ENCODE measurements at regions not wholly inside any gene's neighbourhood (a gene's known extent, or its start where the extent isn't known, plus 50 kb on each side); places are given as distances from the start of the nearest gene placed in this dataset.
A peak's percentile ranks its signal among the peaks of the same experiment; 100 is the strongest.

DNA sequence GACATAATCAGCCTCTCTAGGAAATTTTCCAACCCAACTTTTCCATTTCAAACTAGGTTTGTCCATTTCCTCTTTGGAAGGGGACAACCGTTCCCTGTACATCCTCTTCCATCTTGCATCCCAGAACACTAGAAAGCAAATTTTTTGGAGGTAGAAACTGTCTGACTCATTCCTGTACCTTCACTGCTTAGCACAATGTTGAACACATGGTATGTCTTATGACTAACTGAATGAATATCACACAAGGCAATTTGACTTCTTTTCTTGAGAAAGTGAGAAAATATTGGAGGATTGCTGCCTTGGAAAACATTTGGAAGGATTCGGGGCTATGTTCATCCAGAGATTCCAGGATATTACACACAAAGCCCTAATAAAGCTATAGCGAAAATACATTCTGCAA is 289.1 kb downstream of the FGFR2 start:
- POLR2A ChIA-PET: no interaction called here
- no peak overlapping the region for H3K4me3 Mint-ChIP-seq (ENCODE audit: unreplicated experiment)
- H3K4me1 Mint-ChIP-seq (ENCODE audit: low read depth, unreplicated experiment): peaks cover 36% of the 10 kb centered on the region
- intact Hi-C loops (cut with micrococcal nuclease; ENCODE audit: unreplicated experiment): loop anchor here (10.0 kb wide), 1 partner anchor 124 kb away; no protein-coding TSS in a partner anchor
- H3K36me3 Mint-ChIP-seq (ENCODE audit: insufficient read depth, unreplicated experiment): no peaks in the 10 kb centered on the region
- TF ChIP-seq, protein P1, sequence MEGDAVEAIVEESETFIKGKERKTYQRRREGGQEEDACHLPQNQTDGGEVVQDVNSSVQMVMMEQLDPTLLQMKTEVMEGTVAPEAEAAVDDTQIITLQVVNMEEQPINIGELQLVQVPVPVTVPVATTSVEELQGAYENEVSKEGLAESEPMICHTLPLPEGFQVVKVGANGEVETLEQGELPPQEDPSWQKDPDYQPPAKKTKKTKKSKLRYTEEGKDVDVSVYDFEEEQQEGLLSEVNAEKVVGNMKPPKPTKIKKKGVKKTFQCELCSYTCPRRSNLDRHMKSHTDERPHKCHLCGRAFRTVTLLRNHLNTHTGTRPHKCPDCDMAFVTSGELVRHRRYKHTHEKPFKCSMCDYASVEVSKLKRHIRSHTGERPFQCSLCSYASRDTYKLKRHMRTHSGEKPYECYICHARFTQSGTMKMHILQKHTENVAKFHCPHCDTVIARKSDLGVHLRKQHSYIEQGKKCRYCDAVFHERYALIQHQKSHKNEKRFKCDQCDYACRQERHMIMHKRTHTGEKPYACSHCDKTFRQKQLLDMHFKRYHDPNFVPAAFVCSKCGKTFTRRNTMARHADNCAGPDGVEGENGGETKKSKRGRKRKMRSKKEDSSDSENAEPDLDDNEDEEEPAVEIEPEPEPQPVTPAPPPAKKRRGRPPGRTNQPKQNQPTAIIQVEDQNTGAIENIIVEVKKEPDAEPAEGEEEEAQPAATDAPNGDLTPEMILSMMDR (IDR thresholded peaks at IDR 0.05; ENCODE audit: insufficient read depth in 1 of 2, low read depth in 1 of 2, low read length in 1 of 2, severe bottlenecking in 1 of 2, unreplicated experiment in 1 of 2): no peak
- Histone ChIP-seq H3K4me3 (ENCODE audit: low read depth, low read length) (no peak overlapping the region), H3K9me3 (peaks cover 4% of the 10 kb centered on the region; the same call in 1 of the 2 replicates), H3K36me3 (ENCODE audit: control insufficient read depth, insufficient read depth, low read length) (no peaks in the 10 kb centered on the region; the same call in 1 of the 2 replicates), H3K27me3 (replicated peaks; ENCODE audit: control insufficient read depth, insufficient read depth, low read length) (no peaks in the 10 kb centered on the region), H3K4me1 (peaks cover 32% of the 10 kb centered on the region)
- CTCF ChIA-PET: no interaction called here
- BruUV-seq (replicated peaks): no TSS peak
- H3K27me3 Mint-ChIP-seq (ENCODE audit: insufficient read depth, unreplicated experiment): no peaks in the 10 kb centered on the region
- H3K27ac Mint-ChIP-seq (ENCODE audit: unreplicated experiment): no peak overlapping the region
- no peak for DNase-seq
- peaks cover 30% of the 10 kb centered on the region for H3K9me3 Mint-ChIP-seq (ENCODE audit: unreplicated experiment)

DNA sequence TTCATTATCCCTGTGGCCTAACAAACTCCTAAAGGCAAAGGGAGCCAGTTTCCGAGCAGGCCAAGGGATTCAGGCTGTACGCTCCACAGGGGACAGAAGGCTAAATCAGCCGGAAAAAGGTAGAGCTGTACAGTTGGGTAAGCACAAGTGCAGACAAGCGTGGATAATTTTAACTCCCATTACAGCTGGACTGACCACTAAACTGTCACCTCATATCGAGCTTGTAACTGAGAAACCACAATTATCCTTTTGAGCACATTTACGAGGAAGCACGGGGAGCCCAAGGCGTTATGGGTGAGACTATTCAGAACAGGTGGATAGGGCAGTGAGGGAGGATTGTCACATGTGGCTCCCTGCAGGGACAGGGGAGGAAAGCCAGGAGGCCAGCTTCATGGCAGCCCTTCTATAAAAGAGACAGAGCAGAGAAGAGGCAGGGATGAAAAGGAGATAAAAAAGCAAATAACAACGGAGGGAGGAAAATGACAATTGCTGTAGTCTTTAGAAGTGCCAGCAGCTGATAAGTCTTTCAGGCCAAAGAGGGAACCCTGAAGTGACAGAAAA is 288.0 kb downstream of the FGFR2 start:
- peaks cover 4% of the 10 kb centered on the region; the same call in 1 of the 2 replicates for H3K9me3 ChIP-seq
- H3K4me3 ChIP-seq (ENCODE audit: low read depth, low read length): no peak overlapping the region
- no peak for DNase-seq
- ChIA-PET CTCF (interaction anchor here (0.5 kb wide), 1 partner anchor 1146 kb away, joined by 3 read pairs; no protein-coding TSS in a partner anchor), POLR2A (no interaction called here)
- H3K4me3 Mint-ChIP-seq (ENCODE audit: unreplicated experiment): no peak overlapping the region
- BruUV-seq (replicated peaks): no TSS peak
- H3K27me3 ChIP-seq (replicated peaks; ENCODE audit: control insufficient read depth, insufficient read depth, low read length): no peaks in the 10 kb centered on the region
- intact Hi-C loops (cut with micrococcal nuclease; ENCODE audit: unreplicated experiment): no loop called here
- no peaks in the 10 kb centered on the region; the same call in 1 of the 2 replicates for H3K36me3 ChIP-seq (ENCODE audit: control insufficient read depth, insufficient read depth, low read length)
- H3K4me1 ChIP-seq: peaks cover 32% of the 10 kb centered on the region
- peaks cover 30% of the 10 kb centered on the region for H3K9me3 Mint-ChIP-seq (ENCODE audit: unreplicated experiment)
- H3K36me3 Mint-ChIP-seq (ENCODE audit: insufficient read depth, unreplicated experiment): no peaks in the 10 kb centered on the region
- TF ChIP-seq, protein P1 (IDR thresholded peaks at IDR 0.05; ENCODE audit: insufficient read depth in 1 of 2, low read depth in 1 of 2, low read length in 1 of 2, severe bottlenecking in 1 of 2, unreplicated experiment in 1 of 2): no peak
- no peaks in the 10 kb centered on the region for H3K27me3 Mint-ChIP-seq (ENCODE audit: insufficient read depth, unreplicated experiment)
- peak overlapping the region; percentile 37 for H3K27ac Mint-ChIP-seq (ENCODE audit: unreplicated experiment)
- H3K4me1 Mint-ChIP-seq (ENCODE audit: low read depth, unreplicated experiment): peaks cover 36% of the 10 kb centered on the region

DNA sequence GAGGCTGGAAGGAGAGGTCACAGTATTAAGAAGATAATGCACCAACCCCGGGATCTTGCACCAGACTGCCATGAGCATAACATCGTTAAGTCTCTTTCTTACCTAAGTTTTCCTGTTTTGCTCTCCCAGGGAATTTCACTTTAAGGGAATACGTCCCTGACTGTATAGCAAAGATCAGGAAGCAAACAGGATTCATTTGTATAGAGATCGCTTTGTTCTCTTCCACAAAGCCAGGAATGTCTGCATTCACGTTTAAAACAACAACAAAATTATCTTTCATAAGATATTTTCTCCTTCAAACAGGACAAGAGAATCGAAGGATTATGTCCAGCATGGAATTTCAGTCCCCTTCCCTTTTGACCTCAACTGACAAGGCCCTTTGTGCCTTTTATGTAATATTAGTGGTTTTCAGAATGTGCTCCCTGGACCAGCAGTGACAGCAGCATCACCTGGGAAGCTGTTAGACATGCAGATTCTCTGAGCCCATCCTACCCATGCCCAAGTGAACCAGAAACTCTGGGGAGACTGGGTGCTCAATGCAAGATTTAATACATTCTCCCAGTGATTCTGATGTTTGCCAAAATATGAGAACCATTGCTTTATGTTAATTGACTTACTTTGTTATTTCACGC is 286.3 kb downstream of the FGFR2 start:
- no peaks in the 10 kb centered on the region for H3K36me3 Mint-ChIP-seq (ENCODE audit: insufficient read depth, unreplicated experiment)
- no peaks in the 10 kb centered on the region for H3K27me3 Mint-ChIP-seq (ENCODE audit: insufficient read depth, unreplicated experiment)
- peaks cover 18% of the 10 kb centered on the region for H3K9me3 Mint-ChIP-seq (ENCODE audit: unreplicated experiment)
- no peaks in the 10 kb centered on the region for H3K27me3 ChIP-seq (replicated peaks; ENCODE audit: control insufficient read depth, insufficient read depth, low read length)
- CTCF ChIA-PET: no interaction called here
- H3K4me1 ChIP-seq: peaks cover 32% of the 10 kb centered on the region
- DNase-seq: no peak
- peaks cover 4% of the 10 kb centered on the region; the same call in 1 of the 2 replicates for H3K9me3 ChIP-seq
- no peak overlapping the region for H3K4me3 ChIP-seq (ENCODE audit: low read depth, low read length)
- H3K36me3 ChIP-seq (ENCODE audit: control insufficient read depth, insufficient read depth, low read length): no peaks in the 10 kb centered on the region; the same call in 1 of the 2 replicates
- POLR2A ChIA-PET: no interaction called here
- intact Hi-C loops (cut with micrococcal nuclease; ENCODE audit: unreplicated experiment): no loop called here
- no peak overlapping the region for H3K4me3 Mint-ChIP-seq (ENCODE audit: unreplicated experiment)
- TF ChIP-seq, protein P1 (IDR thresholded peaks at IDR 0.05; ENCODE audit: insufficient read depth in 1 of 2, low read depth in 1 of 2, low read length in 1 of 2, severe bottlenecking in 1 of 2, unreplicated experiment in 1 of 2): no peak
- peaks cover 35% of the 10 kb centered on the region for H3K4me1 Mint-ChIP-seq (ENCODE audit: low read depth, unreplicated experiment)
- H3K27ac Mint-ChIP-seq (ENCODE audit: unreplicated experiment): peak overlapping the region; percentile 60
- no TSS peak for BruUV-seq (replicated peaks)
